ENCODE measurements at regions not wholly inside any gene's neighbourhood (a gene's known extent, or its start where the extent isn't known, plus 50 kb on each side); places are given as distances from the start of the nearest gene placed in this dataset.

GRCh38 chr15:79659691-79660090 lies 227.6 kb downstream of the MINAR1 start:
- no peak for FAIRE-seq

More at GRCh38 chr15:79659691-79660090, 227.6 kb downstream of the MINAR1 start:
- Histone ChIP-seq H3K23me2 (ENCODE audit: low read depth, low read length) (no peaks in the 10 kb centered on the region), H4K8ac (ENCODE audit: extremely low read depth, insufficient read depth, low read length) (no peak overlapping the region), H2AK5ac (ENCODE audit: low read depth, low read length) (no peak overlapping the region), H3K56ac (replicated peaks; ENCODE audit: insufficient read length, low read depth, low read length) (no peak overlapping the region), H4K91ac (replicated peaks; ENCODE audit: insufficient read length, low read length) (no peak overlapping the region), H3K27me3 (replicated peaks in 1 of 4; ENCODE audit: control insufficient read depth in 3 of 4, extremely low read depth in 1 of 4, insufficient read depth in 3 of 4, low read length in 3 of 4) (no peaks in the 10 kb centered on the region), H4K20me1 (replicated peaks in 1 of 2; ENCODE audit: control insufficient read depth in 1 of 2, insufficient read depth in 2 of 2, low read length in 2 of 2) (no peaks in the 10 kb centered on the region), H3K4me1 (replicated peaks in 1 of 4; ENCODE audit: control insufficient read depth in 3 of 4, insufficient read depth in 4 of 4, low read length in 3 of 4) (peaks cover 0 to 3% (median 0%) of the 10 kb centered on the region in 4 experiments; a peak in 1 of 7 replicates), H4K5ac (ENCODE audit: insufficient read length, low read depth, low read length) (no peak overlapping the region), H2BK20ac (ENCODE audit: low read length) (no peak overlapping the region), H3K18ac (ENCODE audit: extremely low read depth, low read length) (no peak overlapping the region), H2BK5ac (ENCODE audit: low read depth, low read length) (no peak overlapping the region), H3K36me3 (ENCODE audit: control insufficient read depth in 2 of 4, insufficient read depth in 4 of 4, low read length in 3 of 4) (no peaks in the 10 kb centered on the region), H3K23ac (ENCODE audit: insufficient read length) (no peak overlapping the region), H2BK120ac (replicated peaks; ENCODE audit: low read depth, low read length) (no peak overlapping the region), H3K27ac (ENCODE audit: low read depth, low read length) (no peak overlapping the region), H3K79me1 (ENCODE audit: low read depth, low read length) (no peaks in the 10 kb centered on the region), H3K9ac (replicated peaks in 1 of 4; ENCODE audit: extremely low read depth in 1 of 4, low read depth in 3 of 4, low read length in 3 of 4) (no peak overlapping the region), H3K4me3 (ENCODE audit: extremely low read depth in 1 of 4, insufficient read depth in 2 of 4, low read depth in 3 of 4, low read length in 4 of 4) (no peak overlapping the region), H3K4me2 (ENCODE audit: insufficient read depth in 1 of 2, low read depth in 2 of 2, low read length in 2 of 2) (no peak overlapping the region), H3K4ac (replicated peaks; ENCODE audit: insufficient read length, low read depth, low read length) (no peak overlapping the region), H2AFZ (ENCODE audit: low read length) (no peak overlapping the region), H2BK15ac (ENCODE audit: low read length) (no peak overlapping the region), H3K14ac (ENCODE audit: insufficient read length) (no peak overlapping the region), H2BK12ac (ENCODE audit: low read depth, low read length) (no peak overlapping the region), H3K79me2 (ENCODE audit: control insufficient read depth in 1 of 2, insufficient read depth in 2 of 2, low read length in 2 of 2) (no peaks in the 10 kb centered on the region), H3K9me3 (ENCODE audit: insufficient read depth in 2 of 2, low read depth in 1 of 2, low read length in 1 of 2) (no peaks in the 10 kb centered on the region)
- 80% methylated on average over 2 of the region's 2 CpGs; no CpG with 5 or more reads in 1 of the 2 experiments for WGBS, 2 experiments (ENCODE audit: extremely low coverage in 1 of 2, insufficient coverage in 1 of 2, insufficient read length in 1 of 2, insufficient replicate concordance in 2 of 2, low coverage in 1 of 2, low lambda C conversion rate in 2 of 2, missing lambda C conversion rate in 1 of 2)
- POLR2A ChIA-PET (ENCODE audit: partially characterized antibody): no interaction called here
- CTCF ChIA-PET (ENCODE audit: partially characterized antibody): no interaction called here
- DNase-seq (ENCODE audit: low read depth in 1 of 2, low spot score in 2 of 2): no peak
- no peak for TF ChIP-seq POU5F1 (IDR thresholded peaks at IDR 0.05; ENCODE audit: low read depth, low read length)

Measured in H1 (cell line).